Activated naive CD4-positive, alpha-beta T cell treated with anti-CD3 and anti-CD28 coated beads, Interleukin-2, amount 10 ng/mL, durations not matched to agents 7 days and 5 days (primary cell): ENCODE measurements at regions not wholly inside any gene's neighbourhood (a gene's known extent, or its start where the extent isn't known, plus 50 kb on each side); places are given as distances from the start of the nearest gene placed in this dataset.

Experiments used
- CTCF ChIA-PET: fragments of 350-600 bp; sonication (Branson Sonifier 250); formaldehyde crosslinking; loops from one replicate; lab custom pipeline; 2021; ENCODE audit warnings: antibody characterized with exemption; lab: Charles Lee
- DNase-seq: peaks from one replicate; pipeline ENCODE4 v3.0.0-alpha.2; 2020
- H3K27ac Mint-ChIP-seq: one replicate; pipeline ENCODE4 v1.8.0; 2021; ENCODE audit warnings: mild to moderate bottlenecking, moderate library complexity, mixed read lengths
- H3K27me3 Mint-ChIP-seq: one replicate; pipeline ENCODE4 v1.8.0; 2021; ENCODE audit warnings: mild to moderate bottlenecking, mixed read lengths
- H3K36me3 Mint-ChIP-seq: one replicate; pipeline ENCODE4 v1.8.0; 2021; ENCODE audit warnings: mixed read lengths
- H3K4me1 Mint-ChIP-seq: one replicate; pipeline ENCODE4 v1.8.0; 2021; ENCODE audit warnings: mixed read lengths
- H3K4me3 Mint-ChIP-seq: one replicate; pipeline ENCODE4 v1.8.0; 2021; ENCODE audit warnings: mild to moderate bottlenecking, moderate library complexity, mixed read lengths
- H3K9me3 Mint-ChIP-seq: one replicate; pipeline ENCODE4 v1.8.0; 2021; ENCODE audit warnings: mixed read lengths

GRCh38 chr4:126221282-126221681 lies 906.5 kb downstream of the FAT4 start:
- Mint-ChIP-seq H3K27me3 (no peaks in the 10 kb centered on the region), H3K36me3 (no peaks in the 10 kb centered on the region), H3K27ac (no peak overlapping the region), H3K4me1 (no peaks in the 10 kb centered on the region), H3K4me3 (no peak overlapping the region), H3K9me3 (no peaks in the 10 kb centered on the region)
- no peak for DNase-seq
- CTCF ChIA-PET: no interaction called here

GRCh38 chr4:126221717-126222340 lies 907.1 kb downstream of the FAT4 start:
- Mint-ChIP-seq H3K4me3 (no peak overlapping the region), H3K4me1 (no peaks in the 10 kb centered on the region), H3K27me3 (no peaks in the 10 kb centered on the region), H3K9me3 (no peaks in the 10 kb centered on the region), H3K36me3 (no peaks in the 10 kb centered on the region), H3K27ac (no peak overlapping the region)
- DNase-seq: no peak
- CTCF ChIA-PET: no interaction called here

GRCh38 chr4:126223784-126224407 lies 909.1 kb downstream of the FAT4 start:
- H3K4me3 Mint-ChIP-seq: no peak overlapping the region
- no peaks in the 10 kb centered on the region for H3K27me3 Mint-ChIP-seq
- no peak for DNase-seq
- H3K27ac Mint-ChIP-seq: no peak overlapping the region
- no peaks in the 10 kb centered on the region for H3K36me3 Mint-ChIP-seq
- no peaks in the 10 kb centered on the region for H3K9me3 Mint-ChIP-seq
- CTCF ChIA-PET: no interaction called here
- no peaks in the 10 kb centered on the region for H3K4me1 Mint-ChIP-seq

- H3K9me3 Mint-ChIP-seq: no peaks in the 10 kb centered on the region
- no peak for DNase-seq
- CTCF ChIA-PET: no interaction called here
- H3K4me1 Mint-ChIP-seq: no peaks in the 10 kb centered on the region
- H3K27ac Mint-ChIP-seq: no peak overlapping the region
- H3K4me3 Mint-ChIP-seq: no peak overlapping the region
- H3K36me3 Mint-ChIP-seq: no peaks in the 10 kb centered on the region
- H3K27me3 Mint-ChIP-seq: no peaks in the 10 kb centered on the region
Measured at GRCh38 chr4:126227428-126227827, 912.7 kb downstream of the FAT4 start.

- no peak overlapping the region for H3K27ac Mint-ChIP-seq
- H3K36me3 Mint-ChIP-seq: no peaks in the 10 kb centered on the region
- no peaks in the 10 kb centered on the region for H3K9me3 Mint-ChIP-seq
- H3K4me1 Mint-ChIP-seq: no peaks in the 10 kb centered on the region
- no peak overlapping the region for H3K4me3 Mint-ChIP-seq
- no peaks in the 10 kb centered on the region for H3K27me3 Mint-ChIP-seq
- DNase-seq: no peak
- CTCF ChIA-PET: no interaction called here
Measured at GRCh38 chr4:126230269-126230668, 915.5 kb downstream of the FAT4 start.

GRCh38 chr4:126233483-126233882 lies 918.7 kb downstream of the FAT4 start:
- Mint-ChIP-seq H3K27ac (no peak overlapping the region), H3K9me3 (peaks cover 4% of the 10 kb centered on the region)

GRCh38 chr4:126238013-126238412 lies 923.3 kb downstream of the FAT4 start:
- Mint-ChIP-seq H3K27ac (no peak overlapping the region), H3K27me3 (no peaks in the 10 kb centered on the region), H3K36me3 (no peaks in the 10 kb centered on the region), H3K9me3 (peaks cover 6% of the 10 kb centered on the region), H3K4me3 (no peak overlapping the region), H3K4me1 (no peaks in the 10 kb centered on the region)
- no peak for DNase-seq
- CTCF ChIA-PET: no interaction called here

More at GRCh38 chr4:126233483-126233882, 918.7 kb downstream of the FAT4 start:
- CTCF ChIA-PET: no interaction called here
- no peak for DNase-seq
- H3K4me1 Mint-ChIP-seq: no peaks in the 10 kb centered on the region
- H3K4me3 Mint-ChIP-seq: no peak overlapping the region
- no peaks in the 10 kb centered on the region for H3K27me3 Mint-ChIP-seq
- no peaks in the 10 kb centered on the region for H3K36me3 Mint-ChIP-seq

- Mint-ChIP-seq H3K27me3 (no peaks in the 10 kb centered on the region), H3K4me3 (no peak overlapping the region), H3K36me3 (no peaks in the 10 kb centered on the region), H3K27ac (no peak overlapping the region), H3K9me3 (peaks cover 2% of the 10 kb centered on the region), H3K4me1 (no peaks in the 10 kb centered on the region)
- no peak for DNase-seq
- CTCF ChIA-PET: no interaction called here
Measured at GRCh38 chr4:126241634-126242033, 926.9 kb downstream of the FAT4 start.

- Mint-ChIP-seq H3K27me3 (no peaks in the 10 kb centered on the region), H3K9me3 (peaks cover 6% of the 10 kb centered on the region), H3K36me3 (no peaks in the 10 kb centered on the region), H3K4me1 (no peaks in the 10 kb centered on the region), H3K27ac (no peak overlapping the region), H3K4me3 (no peak overlapping the region)
- CTCF ChIA-PET: no interaction called here
- no peak for DNase-seq
Measured at GRCh38 chr4:126242679-126243390, 928.1 kb downstream of the FAT4 start.

GRCh38 chr4:126247409-126247808 lies 932.7 kb downstream of the FAT4 start:
- no peak overlapping the region for H3K4me3 Mint-ChIP-seq
- CTCF ChIA-PET: no interaction called here

GRCh38 chr4:126250006-126250405 lies 935.3 kb downstream of the FAT4 start:
- no peaks in the 10 kb centered on the region for H3K36me3 Mint-ChIP-seq
- H3K27me3 Mint-ChIP-seq: no peaks in the 10 kb centered on the region

More at GRCh38 chr4:126247409-126247808, 932.7 kb downstream of the FAT4 start:
- no peak overlapping the region for H3K27ac Mint-ChIP-seq
- DNase-seq: no peak
- H3K4me1 Mint-ChIP-seq: no peaks in the 10 kb centered on the region
- no peaks in the 10 kb centered on the region for H3K27me3 Mint-ChIP-seq
- peaks cover 4% of the 10 kb centered on the region for H3K9me3 Mint-ChIP-seq
- H3K36me3 Mint-ChIP-seq: no peaks in the 10 kb centered on the region

GRCh38 chr4:126251169-126251568 lies 936.4 kb downstream of the FAT4 start:
- H3K4me1 Mint-ChIP-seq: no peaks in the 10 kb centered on the region
- H3K27ac Mint-ChIP-seq: no peak overlapping the region
- CTCF ChIA-PET: no interaction called here
- H3K27me3 Mint-ChIP-seq: no peaks in the 10 kb centered on the region
- H3K4me3 Mint-ChIP-seq: no peak overlapping the region
- DNase-seq: no peak
- no peaks in the 10 kb centered on the region for H3K36me3 Mint-ChIP-seq
- H3K9me3 Mint-ChIP-seq: peaks cover 4% of the 10 kb centered on the region

More at GRCh38 chr4:126250006-126250405, 935.3 kb downstream of the FAT4 start:
- CTCF ChIA-PET: no interaction called here
- H3K27ac Mint-ChIP-seq: no peak overlapping the region
- H3K9me3 Mint-ChIP-seq: peaks cover 4% of the 10 kb centered on the region
- H3K4me3 Mint-ChIP-seq: no peak overlapping the region
- DNase-seq: no peak
- H3K4me1 Mint-ChIP-seq: no peaks in the 10 kb centered on the region

- Mint-ChIP-seq H3K27ac (no peak overlapping the region), H3K36me3 (no peaks in the 10 kb centered on the region), H3K4me3 (no peak overlapping the region), H3K4me1 (no peaks in the 10 kb centered on the region), H3K9me3 (peaks cover 7% of the 10 kb centered on the region), H3K27me3 (no peaks in the 10 kb centered on the region)
- CTCF ChIA-PET: no interaction called here
- no peak for DNase-seq
Measured at GRCh38 chr4:126262665-126263064, 947.9 kb downstream of the FAT4 start.

- Mint-ChIP-seq H3K4me3 (no peak overlapping the region), H3K27me3 (no peaks in the 10 kb centered on the region), H3K9me3 (peaks cover 2% of the 10 kb centered on the region), H3K36me3 (no peaks in the 10 kb centered on the region), H3K4me1 (no peaks in the 10 kb centered on the region), H3K27ac (no peak overlapping the region)
- CTCF ChIA-PET: no interaction called here
- DNase-seq: no peak
Measured at GRCh38 chr4:126264839-126265238, 950.1 kb downstream of the FAT4 start.

- CTCF ChIA-PET: no interaction called here
- Mint-ChIP-seq H3K9me3 (peaks cover 5% of the 10 kb centered on the region), H3K36me3 (no peaks in the 10 kb centered on the region), H3K27ac (no peak overlapping the region), H3K27me3 (no peaks in the 10 kb centered on the region), H3K4me1 (no peaks in the 10 kb centered on the region), H3K4me3 (no peak overlapping the region)
- no peak for DNase-seq
Measured at GRCh38 chr4:126265888-126266287, 951.1 kb downstream of the FAT4 start.
